ENCODE measurements at regions not wholly inside any gene's neighbourhood (a gene's known extent, or its start where the extent isn't known, plus 50 kb on each side); places are given as distances from the start of the nearest gene placed in this dataset.

DNA sequence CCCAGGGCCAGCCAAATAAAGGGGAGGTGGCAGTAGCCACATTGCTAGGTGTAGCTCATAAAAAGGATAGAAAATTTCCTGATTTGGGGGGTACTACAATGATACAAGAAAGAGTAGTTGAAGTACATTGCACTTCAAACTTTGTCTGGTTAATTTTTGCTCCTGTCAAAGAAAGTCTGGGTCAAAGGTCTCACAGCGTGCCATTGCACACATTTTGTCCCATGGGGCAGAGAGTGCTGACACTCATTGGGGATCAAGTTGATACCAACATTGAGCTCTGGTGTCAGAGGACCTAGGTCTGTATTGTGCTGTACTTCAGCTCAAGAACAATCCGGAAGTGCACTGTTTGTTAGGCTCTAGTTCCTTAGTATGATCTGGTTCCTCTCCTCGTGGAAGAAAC is 229.2 kb upstream of the AGTR2 start:
- peaks cover 3% of the 10 kb centered on the region; the same call in 1 of the 2 replicates for H3K79me2 ChIP-seq (ENCODE audit: insufficient read depth, low read length)
- no peaks in the 10 kb centered on the region for H3K27me3 ChIP-seq (ENCODE audit: insufficient read depth, low read length)
- H2BK12ac ChIP-seq (ENCODE audit: insufficient read length, low read depth, low read length) = no peak overlapping the region
- no peak overlapping the region for H3K56ac ChIP-seq (ENCODE audit: insufficient read length, low read depth, low read length)
- peaks cover 6% of the 10 kb centered on the region for H4K20me1 ChIP-seq (ENCODE audit: control insufficient read depth, insufficient read depth, insufficient read length)
- H3K79me1 ChIP-seq (ENCODE audit: insufficient read depth, low read depth, low read length, poor library complexity, severe bottlenecking) = peaks cover 11% of the 10 kb centered on the region
- H4K5ac ChIP-seq (ENCODE audit: insufficient read length, low read depth, low read length) = no peak overlapping the region
- no peak overlapping the region for H2AFZ ChIP-seq (ENCODE audit: low read length)
- no peak overlapping the region for H3K27ac ChIP-seq (ENCODE audit: insufficient read length, low read depth, low read length)
- Mint-ChIP-seq H3K27me3 (ENCODE audit: low read depth) (no peaks in the 10 kb centered on the region; the same call in 1 of the 2 replicates), H3K27ac (peak overlapping the region in 1 of 3 experiments; percentile 58; a peak in 1 of 7 replicates), H3K9me3 (peaks cover 6 to 28% of the 10 kb centered on the region in 2 experiments; a peak in 4 of 5 replicates), H3K36me3 (ENCODE audit: insufficient read depth in 1 of 3, low read depth in 3 of 3) (peaks cover 56 to 77% (median 76%) of the 10 kb centered on the region in 3 experiments), H3K4me1 (peaks cover 32 to 33% of the 10 kb centered on the region in 2 experiments), H3K4me3 (no peak overlapping the region)
- H3T11ph ChIP-seq (ENCODE audit: low read length) = no peak overlapping the region
- H3K23me2 ChIP-seq (ENCODE audit: insufficient read length, low read depth, low read length, poor library complexity, severe bottlenecking) = no peaks in the 10 kb centered on the region
- no peak overlapping the region for H2BK120ac ChIP-seq (ENCODE audit: low read depth, low read length, poor library complexity, severe bottlenecking)
- TF ChIP-seq, protein P1, sequence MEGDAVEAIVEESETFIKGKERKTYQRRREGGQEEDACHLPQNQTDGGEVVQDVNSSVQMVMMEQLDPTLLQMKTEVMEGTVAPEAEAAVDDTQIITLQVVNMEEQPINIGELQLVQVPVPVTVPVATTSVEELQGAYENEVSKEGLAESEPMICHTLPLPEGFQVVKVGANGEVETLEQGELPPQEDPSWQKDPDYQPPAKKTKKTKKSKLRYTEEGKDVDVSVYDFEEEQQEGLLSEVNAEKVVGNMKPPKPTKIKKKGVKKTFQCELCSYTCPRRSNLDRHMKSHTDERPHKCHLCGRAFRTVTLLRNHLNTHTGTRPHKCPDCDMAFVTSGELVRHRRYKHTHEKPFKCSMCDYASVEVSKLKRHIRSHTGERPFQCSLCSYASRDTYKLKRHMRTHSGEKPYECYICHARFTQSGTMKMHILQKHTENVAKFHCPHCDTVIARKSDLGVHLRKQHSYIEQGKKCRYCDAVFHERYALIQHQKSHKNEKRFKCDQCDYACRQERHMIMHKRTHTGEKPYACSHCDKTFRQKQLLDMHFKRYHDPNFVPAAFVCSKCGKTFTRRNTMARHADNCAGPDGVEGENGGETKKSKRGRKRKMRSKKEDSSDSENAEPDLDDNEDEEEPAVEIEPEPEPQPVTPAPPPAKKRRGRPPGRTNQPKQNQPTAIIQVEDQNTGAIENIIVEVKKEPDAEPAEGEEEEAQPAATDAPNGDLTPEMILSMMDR (conservative IDR thresholded peaks at IDR 0.05) = no peak
- H4K91ac ChIP-seq (ENCODE audit: insufficient read length, low read depth, low read length) = no peak overlapping the region
- no peak for DNase-seq
- no peak overlapping the region for H3K18ac ChIP-seq (ENCODE audit: insufficient read length, low read depth, low read length)
- H4K8ac ChIP-seq (replicated peaks; ENCODE audit: insufficient read length, low read depth, low read length) = no peak overlapping the region
- no peak overlapping the region for H3K14ac ChIP-seq (ENCODE audit: insufficient read depth, low read length)
- no peak overlapping the region for H2BK15ac ChIP-seq (ENCODE audit: low read depth, low read length)
- no CpG with 5 or more reads among the region's 3 CpGs for WGBS (ENCODE audit: extremely low coverage, insufficient read length, low lambda C conversion rate)
- no peak overlapping the region for H3K9ac ChIP-seq (ENCODE audit: extremely low read depth, insufficient read length, low read length)
- H2BK20ac ChIP-seq (ENCODE audit: low read depth, low read length, poor library complexity, severe bottlenecking) = no peak overlapping the region
- no peak overlapping the region for H2BK5ac ChIP-seq (ENCODE audit: insufficient read length, low read length)
- no peaks in the 10 kb centered on the region for H3K9me3 ChIP-seq (ENCODE audit: control insufficient read depth, low read depth, low read length)
- no peak overlapping the region for H2AK5ac ChIP-seq (ENCODE audit: insufficient read length, low read length)
- no peaks in the 10 kb centered on the region for H3K4me1 ChIP-seq (ENCODE audit: insufficient read depth, low read length)
- H3K4ac ChIP-seq (ENCODE audit: low read depth, low read length) = no peak overlapping the region
- no peak overlapping the region for H3K4me2 ChIP-seq (ENCODE audit: insufficient read depth, insufficient read length, low read length)
- no peak overlapping the region for H3K23ac ChIP-seq (ENCODE audit: insufficient read length, low read depth, low read length)
